ENCODE measurements at regions not wholly inside any gene's neighbourhood (a gene's known extent, or its start where the extent isn't known, plus 50 kb on each side); places are given as distances from the start of the nearest gene placed in this dataset.

- TF ChIP-seq CTCF (conservative IDR thresholded peaks at IDR 0.05 in 1 of 2, IDR thresholded peaks at IDR 0.05 in 1 of 2; ENCODE audit: low read depth in 1 of 2, low read length in 2 of 2) (no peak), EZH2 (IDR thresholded peaks at IDR 0.05; ENCODE audit: low read length, missing control alignments) (no peak)
Observed at GRCh38 chr7:108770981-108771745, 201.5 kb downstream of the DNAJB9 start.

Data from fibroblast of lung (primary cell).